GM12864 (cell line): ENCODE measurements at regions not wholly inside any gene's neighbourhood (a gene's known extent, or its start where the extent isn't known, plus 50 kb on each side); places are given as distances from the start of the nearest gene placed in this dataset.

Source experiments
- DNase-seq: peaks from one replicate; pipeline ENCODE4 v3.0.0-alpha.2; 2011; ENCODE audit warnings: low read depth
- H3K4me3 ChIP-seq: 2 replicates; pipeline ENCODE4 v1.5.1; 2011; ENCODE audit warnings: mild to moderate bottlenecking, low read depth, low read length, control low read depth
- TF ChIP-seq, protein P1 (sequence below): IDR thresholded peaks from 2 replicates; pipeline ENCODE4 v1.5.1; 2011; ENCODE audit warnings: low read depth, mild to moderate bottlenecking, moderate library complexity, low read length, control low read depth, inconsistent platforms; ENCODE audit errors: missing control alignments

GRCh38 chr4:137623013-137623412, 90.7 kb upstream of the PCDH18 start:
- TF ChIP-seq, protein P1, sequence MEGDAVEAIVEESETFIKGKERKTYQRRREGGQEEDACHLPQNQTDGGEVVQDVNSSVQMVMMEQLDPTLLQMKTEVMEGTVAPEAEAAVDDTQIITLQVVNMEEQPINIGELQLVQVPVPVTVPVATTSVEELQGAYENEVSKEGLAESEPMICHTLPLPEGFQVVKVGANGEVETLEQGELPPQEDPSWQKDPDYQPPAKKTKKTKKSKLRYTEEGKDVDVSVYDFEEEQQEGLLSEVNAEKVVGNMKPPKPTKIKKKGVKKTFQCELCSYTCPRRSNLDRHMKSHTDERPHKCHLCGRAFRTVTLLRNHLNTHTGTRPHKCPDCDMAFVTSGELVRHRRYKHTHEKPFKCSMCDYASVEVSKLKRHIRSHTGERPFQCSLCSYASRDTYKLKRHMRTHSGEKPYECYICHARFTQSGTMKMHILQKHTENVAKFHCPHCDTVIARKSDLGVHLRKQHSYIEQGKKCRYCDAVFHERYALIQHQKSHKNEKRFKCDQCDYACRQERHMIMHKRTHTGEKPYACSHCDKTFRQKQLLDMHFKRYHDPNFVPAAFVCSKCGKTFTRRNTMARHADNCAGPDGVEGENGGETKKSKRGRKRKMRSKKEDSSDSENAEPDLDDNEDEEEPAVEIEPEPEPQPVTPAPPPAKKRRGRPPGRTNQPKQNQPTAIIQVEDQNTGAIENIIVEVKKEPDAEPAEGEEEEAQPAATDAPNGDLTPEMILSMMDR, result no peak
- DNase-seq, result no peak
- no peak overlapping the region for H3K4me3 ChIP-seq

- H3K4me3 ChIP-seq, result no peak overlapping the region
- TF ChIP-seq, protein P1, result no peak
- DNase-seq, result no peak
Observed at GRCh38 chr4:137621056-137621455, 88.8 kb upstream of the PCDH18 start.

- H3K4me3 ChIP-seq, result no peak overlapping the region
- TF ChIP-seq, protein P1, result no peak
- no peak for DNase-seq
Observed at GRCh38 chr4:137614491-137614890, 82.2 kb upstream of the PCDH18 start.

DNA sequence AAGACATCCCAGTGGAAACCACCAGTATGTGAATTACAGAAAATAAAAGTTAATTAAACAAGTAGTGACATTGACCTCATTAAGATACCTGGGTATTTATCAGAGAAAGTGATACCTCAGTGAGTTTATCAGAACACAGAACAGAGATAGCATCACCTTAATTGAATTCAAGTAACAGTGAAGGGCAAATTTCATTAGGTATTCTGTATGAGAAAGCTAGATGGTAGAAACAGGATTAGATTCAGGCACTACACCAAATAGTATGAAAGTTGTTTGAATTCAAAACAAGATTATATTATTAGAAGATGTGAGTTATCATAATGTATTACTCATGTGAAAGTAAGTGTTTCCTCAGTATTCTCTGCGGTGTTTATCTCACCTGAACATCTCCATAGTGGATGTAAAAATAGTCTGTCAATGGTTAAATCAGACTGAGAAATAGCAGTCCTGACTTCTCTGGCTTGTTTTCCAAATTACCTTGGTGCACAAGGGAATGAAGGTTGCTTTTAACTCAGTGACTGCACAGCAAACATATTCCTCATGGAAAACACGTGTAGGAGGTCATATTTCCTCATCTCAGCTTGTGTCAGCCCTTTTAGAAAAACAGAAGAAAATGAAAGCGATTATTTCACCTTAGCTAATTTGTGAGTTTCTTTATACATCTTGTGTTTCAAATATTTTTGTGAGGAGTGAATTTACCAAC, 79.9 kb upstream of the PCDH18 start:
- TF ChIP-seq, protein P1, result no peak
- no peak overlapping the region for H3K4me3 ChIP-seq
- no peak for DNase-seq

DNA sequence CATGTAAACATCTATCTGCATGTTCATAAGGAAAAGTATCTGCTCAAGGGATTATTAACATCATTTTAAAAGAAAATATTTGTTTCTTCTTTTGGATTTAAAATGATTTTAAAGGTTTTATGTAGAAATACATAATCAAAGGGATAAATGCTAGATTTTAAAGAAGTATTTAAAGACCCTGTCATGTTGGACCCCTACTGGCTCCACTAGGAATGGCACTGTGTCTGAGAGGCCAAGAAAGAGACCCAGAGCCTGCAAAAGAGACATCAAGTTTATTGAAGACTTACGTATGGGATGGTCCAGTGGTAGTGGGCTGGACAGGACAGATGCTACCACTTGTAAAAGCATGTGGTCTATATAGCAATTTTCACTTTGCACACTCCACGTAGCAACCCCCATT, 78.7 kb upstream of the PCDH18 start:
- no peak overlapping the region for H3K4me3 ChIP-seq
- TF ChIP-seq, protein P1, result peak; percentile 44
- no peak for DNase-seq

- no peak for DNase-seq
- H3K4me3 ChIP-seq, result no peak overlapping the region
- TF ChIP-seq, protein P1, result no peak
Observed at GRCh38 chr4:137609718-137610430, 77.6 kb upstream of the PCDH18 start.
